H1 (cell line): ENCODE measurements at regions not wholly inside any gene's neighbourhood (a gene's known extent, or its start where the extent isn't known, plus 50 kb on each side); places are given as distances from the start of the nearest gene placed in this dataset.
A peak's percentile ranks its signal among the peaks of the same experiment; 100 is the strongest.

Experiments
- CTCF ChIA-PET: fragments of 300-600 bp; sonication (Branson Sonifier 250); formaldehyde crosslinking; loops from one replicate; lab custom pipeline; 2021; ENCODE audit not compliant: partially characterized antibody; lab: Charles Lee
- POLR2A ChIA-PET: fragments of 300-600 bp; sonication (Branson Sonifier 250); formaldehyde crosslinking; loops from one replicate; lab custom pipeline; 2021; ENCODE audit warnings: inconsistent platforms; ENCODE audit not compliant: partially characterized antibody; lab: Charles Lee
- DNase-seq, 2 experiments: peaks; one replicate each; pipeline versions ENCODE4 v3.0.0 to v3.0.0-alpha.2; 2010 to 2022; ENCODE audit warnings: low spot score in 2 of 2, low read depth in 1 of 2, mixed read lengths in 1 of 2
- FAIRE-seq: peaks from 2 replicates; lab custom pipeline; 2011; peaks lifted over from hg19 to GRCh38; lab: Jason Lieb, UNC
- H2AFZ ChIP-seq: 2 replicates; pipeline ENCODE4 v1.8.1; 2012; ENCODE audit warnings: low read length, inconsistent platforms
- H2AK5ac ChIP-seq: 2 replicates; pipeline ENCODE4 v1.6.1; 2013; ENCODE audit warnings: low read depth, low read length
- H2BK120ac ChIP-seq: replicated peaks from 2 replicates; pipeline ENCODE3; 2013; ENCODE audit warnings: low read depth, low read length, inconsistent platforms
- H2BK12ac ChIP-seq: 2 replicates; pipeline ENCODE4 v1.6.1; 2013; ENCODE audit warnings: low read depth, low read length
- H2BK15ac ChIP-seq: 2 replicates; pipeline ENCODE4 v1.6.1; 2013; ENCODE audit warnings: low read length
- H2BK20ac ChIP-seq: 2 replicates; pipeline ENCODE4 v1.6.1; 2013; ENCODE audit warnings: low read length
- H2BK5ac ChIP-seq: 2 replicates; pipeline ENCODE4 v1.6.1; 2013; ENCODE audit warnings: low read depth, low read length
- H3K14ac ChIP-seq: 2 replicates; pipeline ENCODE4 v1.6.1; 2013; ENCODE audit warnings: inconsistent platforms; ENCODE audit not compliant: insufficient read length
- H3K18ac ChIP-seq: 2 replicates; pipeline ENCODE4 v1.6.1; 2013; ENCODE audit warnings: low read length; ENCODE audit errors: extremely low read depth
- H3K23ac ChIP-seq: 2 replicates; pipeline ENCODE4 v1.6.1; 2013; ENCODE audit warnings: inconsistent platforms; ENCODE audit not compliant: insufficient read length
- H3K23me2 ChIP-seq: 2 replicates; pipeline ENCODE4 v1.6.1; 2013; ENCODE audit warnings: low read depth, low read length
- H3K27ac ChIP-seq: 2 replicates; pipeline ENCODE4 v1.6.1; 2011; ENCODE audit warnings: low read depth, low read length, inconsistent platforms
- H3K27me3 ChIP-seq, 4 experiments: replicated peaks in 1 of 4; 1 replicate in 1 of 4; 2 replicates in 3 of 4; pipeline versions ENCODE4 v1.6.1 to v1.8.1; 2011 to 2013; ENCODE audit warnings: low read length in 3 of 4, mild to moderate bottlenecking in 3 of 4, inconsistent platforms in 2 of 4, mixed read lengths in 2 of 4, moderate library complexity in 1 of 4; ENCODE audit not compliant: control insufficient read depth in 3 of 4, insufficient read depth in 3 of 4; ENCODE audit errors: extremely low read depth in 1 of 4
- H3K36me3 ChIP-seq, 4 experiments: 2 replicates each; pipeline versions ENCODE4 v1.6.1 to v1.8.1; 2011 to 2013; ENCODE audit warnings: mild to moderate bottlenecking in 4 of 4, low read length in 3 of 4, moderate library complexity in 2 of 4, control low read depth in 1 of 4, inconsistent platforms in 1 of 4; ENCODE audit not compliant: insufficient read depth in 4 of 4, control insufficient read depth in 2 of 4
- H3K4ac ChIP-seq: replicated peaks from 2 replicates; pipeline ENCODE3; 2013; ENCODE audit warnings: low read length, low read depth, mixed read lengths, inconsistent platforms; ENCODE audit not compliant: insufficient read length
- H3K4me1 ChIP-seq, 4 experiments: replicated peaks in 1 of 4; 1 replicate in 1 of 4; 2 replicates in 3 of 4; pipeline versions ENCODE4 v1.6.1 to v1.8.1; 2011 to 2013; ENCODE audit warnings: low read length in 3 of 4, inconsistent platforms in 2 of 4, mixed read lengths in 1 of 4; ENCODE audit not compliant: insufficient read depth in 4 of 4, control insufficient read depth in 3 of 4
- H3K4me2 ChIP-seq, 2 experiments: 2 replicates each; pipeline versions ENCODE4 v1.6.1 to v1.8.1; 2011 to 2013; ENCODE audit warnings: low read depth in 2 of 2, low read length in 2 of 2, control low read depth in 1 of 2, inconsistent platforms in 1 of 2, mild to moderate bottlenecking in 1 of 2; ENCODE audit not compliant: insufficient read depth in 1 of 2
- H3K4me3 ChIP-seq, 4 experiments: fragments of 200-600, 300-600 bp in 1 of 4; sonication (generic), shearing (Covaris generic), sonication (Bioruptor Twin) in 1 of 4; 2 replicates each; pipeline versions ENCODE4 v1.5.1 to v1.8.1; 2011 to 2016; ENCODE audit warnings: low read length in 4 of 4, low read depth in 3 of 4, control low read depth in 2 of 4, inconsistent platforms in 2 of 4, mild to moderate bottlenecking in 2 of 4, mixed read lengths in 1 of 4, moderate library complexity in 1 of 4; ENCODE audit not compliant: insufficient read depth in 2 of 4; ENCODE audit errors: extremely low read depth in 1 of 4
- H3K56ac ChIP-seq: replicated peaks from 2 replicates; pipeline ENCODE3; 2013; ENCODE audit warnings: low read depth, mild to moderate bottlenecking, mixed read lengths, low read length, inconsistent platforms; ENCODE audit not compliant: insufficient read length
- H3K79me1 ChIP-seq: 2 replicates; pipeline ENCODE4 v1.6.1; 2013; ENCODE audit warnings: low read depth, low read length, control low read depth
- H3K79me2 ChIP-seq, 2 experiments: 2 replicates each; pipeline versions ENCODE4 v1.6.1 to v1.8.1; 2012 to 2013; ENCODE audit warnings: low read length in 2 of 2, mild to moderate bottlenecking in 2 of 2, inconsistent platforms in 1 of 2; ENCODE audit not compliant: insufficient read depth in 2 of 2, control insufficient read depth in 1 of 2
- H3K9ac ChIP-seq, 4 experiments: replicated peaks in 1 of 4; 1 replicate in 1 of 4; 2 replicates in 3 of 4; pipeline versions ENCODE4 v1.6.1 to v1.8.1; 2011 to 2013; ENCODE audit warnings: low read depth in 3 of 4, low read length in 3 of 4, control low read depth in 2 of 4, mild to moderate bottlenecking in 2 of 4, moderate library complexity in 2 of 4, inconsistent platforms in 1 of 4; ENCODE audit errors: extremely low read depth in 1 of 4
- H3K9me3 ChIP-seq, 2 experiments: 2 replicates each; pipeline versions ENCODE4 v1.6.1 to v1.8.1; 2012 to 2013; ENCODE audit warnings: mild to moderate bottlenecking in 2 of 2, moderate library complexity in 2 of 2, control low read depth in 1 of 2, inconsistent platforms in 1 of 2, low read depth in 1 of 2, low read length in 1 of 2, mixed read lengths in 1 of 2; ENCODE audit not compliant: insufficient read depth in 2 of 2
- H4K20me1 ChIP-seq, 2 experiments: replicated peaks in 1 of 2; 2 replicates each; pipeline versions ENCODE3 to v1.8.1; 2011 to 2013; ENCODE audit warnings: inconsistent platforms in 2 of 2, low read length in 2 of 2, mild to moderate bottlenecking in 1 of 2; ENCODE audit not compliant: insufficient read depth in 2 of 2, control insufficient read depth in 1 of 2
- H4K5ac ChIP-seq: 2 replicates; pipeline ENCODE4 v1.6.1; 2013; ENCODE audit warnings: low read length, low read depth, mixed read lengths, inconsistent platforms; ENCODE audit not compliant: insufficient read length
- H4K8ac ChIP-seq: 2 replicates; pipeline ENCODE4 v1.8.0; 2013; ENCODE audit warnings: mild to moderate bottlenecking, moderate library complexity, low read length, inconsistent platforms; ENCODE audit not compliant: insufficient read depth; ENCODE audit errors: extremely low read depth
- H4K91ac ChIP-seq: replicated peaks from 2 replicates; pipeline ENCODE3; 2013; ENCODE audit warnings: low read length, mixed read lengths, inconsistent platforms; ENCODE audit not compliant: insufficient read length
- BRCA1 ChIP-seq: IDR thresholded peaks from 2 replicates; pipeline ENCODE4 v1.6.1; 2012; ENCODE audit warnings: low read depth, low read length, improper control_type of control experiment
- CBX8 ChIP-seq: fragments of 300-800, 300-1000 bp; sonication (generic); IDR thresholded peaks from 2 replicates; pipeline ENCODE4 v1.7.1; 2016; ENCODE audit warnings: low read depth, low read length, borderline replicate concordance
- CEBPB ChIP-seq: IDR thresholded peaks from 2 replicates; pipeline ENCODE4 v1.6.1; 2012; ENCODE audit warnings: low read depth, low read length
- TEAD4 ChIP-seq: IDR thresholded peaks from 2 replicates; pipeline ENCODE4 v1.6.1; 2012; ENCODE audit warnings: low read depth, low read length, inconsistent platforms, mixed read lengths
- WGBS, 2 experiments: shearing (Covaris generic) in 1 of 2; methylation state at CpG; one replicate each; pipeline versions ENCODE4 v1.1.6 to v1.1.7; 2013 to 2015; ENCODE audit warnings: low lambda C conversion rate in 2 of 2, mixed read lengths in 2 of 2, inconsistent platforms in 1 of 2, low coverage in 1 of 2, missing lambda C conversion rate in 1 of 2; ENCODE audit not compliant: insufficient replicate concordance in 2 of 2, insufficient coverage in 1 of 2, insufficient read length in 1 of 2; ENCODE audit errors: extremely low coverage in 1 of 2, missing lambda C conversion rate in 1 of 2; 5-methylcytosine and 5-hydroxymethylcytosine counted together

- Histone ChIP-seq H3K4me1 (peaks cover 0 to 4% (median 2%) of the 10 kb centered on the region in 4 experiments; a peak in 4 of 7 replicates), H3K27ac (no peak overlapping the region), H3K18ac (no peak overlapping the region), H4K20me1 (no peaks in the 10 kb centered on the region), H3K23me2 (peaks cover 4% of the 10 kb centered on the region), H2AK5ac (no peak overlapping the region), H3K9ac (no peak overlapping the region), H2BK12ac (no peak overlapping the region), H4K91ac (no peak overlapping the region), H2BK120ac (no peak overlapping the region), H3K79me2 (peaks cover 0 to 18% of the 10 kb centered on the region in 2 experiments; a peak in 2 of 4 replicates), H3K4me3 (no peak overlapping the region), H3K27me3 (no peaks in the 10 kb centered on the region), H3K23ac (no peak overlapping the region), H3K56ac (no peak overlapping the region)
- 67% methylated on average over 8 of the region's 8 CpGs; no CpG with 5 or more reads in 1 of the 2 experiments for WGBS, 2 experiments
- FAIRE-seq: no peak
- CTCF ChIA-PET: interaction anchor here (1.1 to 2.0 kb wide), 2 partner anchors 67 to 109 kb away, joined by 4 to 9 read pairs; no protein-coding TSS in a partner anchor
- peak; percentile 13; the same call in 1 of the 2 replicates for TF ChIP-seq TEAD4
- TF ChIP-seq CBX8: no peak
- TF ChIP-seq BRCA1: no peak
- 0 out of 2 replicates have a peak, but pooled peaks have one; percentile 23 for TF ChIP-seq CEBPB
- TF ChIP-seq, all 59 proteins: peak for 2
- Histone ChIP-seq H4K5ac (no peak overlapping the region), H3K79me1 (no peaks in the 10 kb centered on the region), H3K9me3 (no peaks in the 10 kb centered on the region), H3K14ac (no peak overlapping the region), H3K4me2 (no peak overlapping the region), H2BK20ac (no peak overlapping the region), H3K36me3 (no peaks in the 10 kb centered on the region; a peak in 1 of 8 replicates), H2BK15ac (no peak overlapping the region), H2BK5ac (no peak overlapping the region), H2AFZ (no peak overlapping the region), H3K4ac (no peak overlapping the region), H4K8ac (no peak overlapping the region)
- no peak for DNase-seq
- POLR2A ChIA-PET: interaction anchor here (0.5 to 1.7 kb wide), 6 partner anchors 9 to 159 kb away, joined by 3 to 6 read pairs (median 3); partner anchors contain the start of gene COX20
These were observed 110.2 kb upstream of the HNRNPU start for GRCh38 chr1:244974550-244974949.
